ENCODE measurements at regions not wholly inside any gene's neighbourhood (a gene's known extent, or its start where the extent isn't known, plus 50 kb on each side); places are given as distances from the start of the nearest gene placed in this dataset.

GRCh38 chr10:108862676-108863350, 1060.5 kb downstream of the XPNPEP1 start:
- H3K36me3 ChIP-seq (ENCODE audit: low read depth), result no peaks in the 10 kb centered on the region
- H3K9me3 ChIP-seq (ENCODE audit: severe bottlenecking), result no peaks in the 10 kb centered on the region
- DNase-seq (ENCODE audit: low spot score), result no peak
- no peaks in the 10 kb centered on the region for H3K4me1 ChIP-seq (ENCODE audit: insufficient read depth, poor library complexity, severe bottlenecking)
- TF ChIP-seq, protein P1, sequence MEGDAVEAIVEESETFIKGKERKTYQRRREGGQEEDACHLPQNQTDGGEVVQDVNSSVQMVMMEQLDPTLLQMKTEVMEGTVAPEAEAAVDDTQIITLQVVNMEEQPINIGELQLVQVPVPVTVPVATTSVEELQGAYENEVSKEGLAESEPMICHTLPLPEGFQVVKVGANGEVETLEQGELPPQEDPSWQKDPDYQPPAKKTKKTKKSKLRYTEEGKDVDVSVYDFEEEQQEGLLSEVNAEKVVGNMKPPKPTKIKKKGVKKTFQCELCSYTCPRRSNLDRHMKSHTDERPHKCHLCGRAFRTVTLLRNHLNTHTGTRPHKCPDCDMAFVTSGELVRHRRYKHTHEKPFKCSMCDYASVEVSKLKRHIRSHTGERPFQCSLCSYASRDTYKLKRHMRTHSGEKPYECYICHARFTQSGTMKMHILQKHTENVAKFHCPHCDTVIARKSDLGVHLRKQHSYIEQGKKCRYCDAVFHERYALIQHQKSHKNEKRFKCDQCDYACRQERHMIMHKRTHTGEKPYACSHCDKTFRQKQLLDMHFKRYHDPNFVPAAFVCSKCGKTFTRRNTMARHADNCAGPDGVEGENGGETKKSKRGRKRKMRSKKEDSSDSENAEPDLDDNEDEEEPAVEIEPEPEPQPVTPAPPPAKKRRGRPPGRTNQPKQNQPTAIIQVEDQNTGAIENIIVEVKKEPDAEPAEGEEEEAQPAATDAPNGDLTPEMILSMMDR (IDR thresholded peaks at IDR 0.05; ENCODE audit: poor library complexity, severe bottlenecking), result no peak
- H3K27me3 ChIP-seq (ENCODE audit: insufficient read depth, poor library complexity, severe bottlenecking), result no peaks in the 10 kb centered on the region
- no peak for ATAC-seq (ENCODE audit: low read depth)
- no peak overlapping the region for H3K27ac ChIP-seq (ENCODE audit: poor library complexity, severe bottlenecking)
- no peak overlapping the region for H3K4me3 ChIP-seq (ENCODE audit: severe bottlenecking)

DNA sequence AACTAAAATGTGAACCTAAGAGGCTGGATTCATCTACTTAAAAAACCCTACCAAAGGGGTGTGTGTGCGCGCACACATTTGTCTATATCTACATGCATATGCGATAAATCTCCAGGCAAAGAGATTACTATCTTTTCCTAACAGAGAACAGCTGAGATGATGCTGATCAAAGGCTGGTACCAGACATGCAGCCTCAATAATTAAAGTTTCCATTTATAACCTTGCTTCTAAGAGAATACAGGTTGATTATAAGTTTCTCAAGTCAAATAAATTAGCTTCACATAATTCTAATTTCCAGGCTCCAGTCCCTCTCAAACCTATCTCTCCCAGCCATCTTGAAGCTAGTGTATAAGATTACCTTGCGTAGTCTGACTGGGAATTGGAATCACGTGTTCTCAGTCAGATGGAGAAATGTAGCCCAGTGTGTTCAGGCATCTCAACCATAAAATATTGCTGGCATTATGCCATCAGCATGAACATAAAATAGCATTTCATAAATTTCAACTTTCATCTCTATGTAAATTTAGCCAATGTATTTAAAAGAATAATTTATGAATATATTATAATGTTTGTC, 1062.0 kb downstream of the XPNPEP1 start:
- no peak for ATAC-seq (ENCODE audit: low read depth)
- H3K27me3 ChIP-seq (ENCODE audit: insufficient read depth, poor library complexity, severe bottlenecking), result no peaks in the 10 kb centered on the region
- H3K27ac ChIP-seq (ENCODE audit: poor library complexity, severe bottlenecking), result no peak overlapping the region
- no peaks in the 10 kb centered on the region for H3K9me3 ChIP-seq (ENCODE audit: severe bottlenecking)
- H3K4me3 ChIP-seq (ENCODE audit: severe bottlenecking), result no peak overlapping the region
- DNase-seq (ENCODE audit: low spot score), result no peak
- H3K36me3 ChIP-seq (ENCODE audit: low read depth), result no peaks in the 10 kb centered on the region
- TF ChIP-seq, protein P1 (IDR thresholded peaks at IDR 0.05; ENCODE audit: poor library complexity, severe bottlenecking), result no peak
- H3K4me1 ChIP-seq (ENCODE audit: insufficient read depth, poor library complexity, severe bottlenecking), result no peaks in the 10 kb centered on the region

GRCh38 chr10:108852211-108852610, 1071.1 kb downstream of the XPNPEP1 start:
- H3K36me3 ChIP-seq (ENCODE audit: low read depth), result no peaks in the 10 kb centered on the region
- no peaks in the 10 kb centered on the region for H3K4me1 ChIP-seq (ENCODE audit: insufficient read depth, poor library complexity, severe bottlenecking)
- no peaks in the 10 kb centered on the region for H3K9me3 ChIP-seq (ENCODE audit: severe bottlenecking)
- no peak overlapping the region for H3K27ac ChIP-seq (ENCODE audit: poor library complexity, severe bottlenecking)
- DNase-seq (ENCODE audit: low spot score), result no peak
- ATAC-seq (ENCODE audit: low read depth), result no peak
- no peaks in the 10 kb centered on the region for H3K27me3 ChIP-seq (ENCODE audit: insufficient read depth, poor library complexity, severe bottlenecking)
- no peak overlapping the region for H3K4me3 ChIP-seq (ENCODE audit: severe bottlenecking)
- TF ChIP-seq, protein P1 (IDR thresholded peaks at IDR 0.05; ENCODE audit: poor library complexity, severe bottlenecking), result no peak

- TF ChIP-seq, protein P1 (IDR thresholded peaks at IDR 0.05; ENCODE audit: poor library complexity, severe bottlenecking), result no peak
- H3K4me3 ChIP-seq (ENCODE audit: severe bottlenecking), result no peak overlapping the region
- no peak for DNase-seq (ENCODE audit: low spot score)
- H3K27me3 ChIP-seq (ENCODE audit: insufficient read depth, poor library complexity, severe bottlenecking), result no peaks in the 10 kb centered on the region
- H3K36me3 ChIP-seq (ENCODE audit: low read depth), result no peaks in the 10 kb centered on the region
- no peak for ATAC-seq (ENCODE audit: low read depth)
- no peak overlapping the region for H3K27ac ChIP-seq (ENCODE audit: poor library complexity, severe bottlenecking)
- no peaks in the 10 kb centered on the region for H3K9me3 ChIP-seq (ENCODE audit: severe bottlenecking)
- no peaks in the 10 kb centered on the region for H3K4me1 ChIP-seq (ENCODE audit: insufficient read depth, poor library complexity, severe bottlenecking)
Observed at GRCh38 chr10:108850138-108850854, 1073.0 kb downstream of the XPNPEP1 start.
